ENCODE measurements at regions not wholly inside any gene's neighbourhood (a gene's known extent, or its start where the extent isn't known, plus 50 kb on each side); places are given as distances from the start of the nearest gene placed in this dataset.

GRCh38 chr6:156313037-156313436 is 464.1 kb upstream of the ARID1B start:
- H2AFZ ChIP-seq (ENCODE audit: low read length), result no peak overlapping the region
- H3K4me1 ChIP-seq (ENCODE audit: insufficient read depth, low read length, poor library complexity, severe bottlenecking), result no peaks in the 10 kb centered on the region
- no peak overlapping the region for H3K4me2 ChIP-seq (ENCODE audit: low read length)
- ChIA-PET CTCF (ENCODE audit: unreplicated experiment) (no interaction called here), POLR2A (interaction anchor here (1.1 kb wide), 1 partner anchor 24 kb away, joined by 4 read pairs; no protein-coding TSS in a partner anchor)
- H3K36me3 ChIP-seq (ENCODE audit: insufficient read depth, low read length), result no peaks in the 10 kb centered on the region
- no peak overlapping the region for H3K4me3 ChIP-seq (ENCODE audit: low read depth, low read length, poor library complexity, severe bottlenecking)
- H3K79me2 ChIP-seq (ENCODE audit: insufficient read depth, low read depth, low read length), result no peaks in the 10 kb centered on the region
- BruUV-seq (replicated peaks), result no TSS peak
- no peak for DNase-seq (ENCODE audit: low spot score)
- H3K27ac ChIP-seq (ENCODE audit: low read depth, low read length, poor library complexity, severe bottlenecking), result no peak overlapping the region
- H3K9me2 ChIP-seq (ENCODE audit: insufficient read depth, low read length), result no peaks in the 10 kb centered on the region
- intact Hi-C loops (cut with micrococcal nuclease; ENCODE audit: unreplicated experiment), result no loop called here
- H4K20me1 ChIP-seq (ENCODE audit: insufficient read depth, low read length), result no peaks in the 10 kb centered on the region
- TF ChIP-seq EZH2phosphoT487 (IDR thresholded peaks at IDR 0.05; ENCODE audit: borderline replicate concordance, low read depth, low read length) (no peak), CTCF (conservative IDR thresholded peaks at IDR 0.05; ENCODE audit: low read length) (no peak)
- no peaks in the 10 kb centered on the region for H3K9me3 ChIP-seq (ENCODE audit: low read length)

GRCh38 chr6:156311291-156311690 is 465.9 kb upstream of the ARID1B start:
- H3K4me3 ChIP-seq (ENCODE audit: low read depth, low read length, poor library complexity, severe bottlenecking), result no peak overlapping the region
- H3K4me2 ChIP-seq (ENCODE audit: low read length), result no peak overlapping the region
- H3K27ac ChIP-seq (ENCODE audit: low read depth, low read length, poor library complexity, severe bottlenecking), result no peak overlapping the region
- H4K20me1 ChIP-seq (ENCODE audit: insufficient read depth, low read length), result no peaks in the 10 kb centered on the region
- POLR2A ChIA-PET, result interaction anchor here (0.5 to 1.2 kb wide), 2 partner anchors 9 to 23 kb away, joined by 4 to 6 read pairs; no protein-coding TSS in a partner anchor
- no peak for TF ChIP-seq CTCF (conservative IDR thresholded peaks at IDR 0.05; ENCODE audit: low read length)
- no peak for TF ChIP-seq EZH2phosphoT487 (IDR thresholded peaks at IDR 0.05; ENCODE audit: borderline replicate concordance, low read depth, low read length)
- no peaks in the 10 kb centered on the region for H3K4me1 ChIP-seq (ENCODE audit: insufficient read depth, low read length, poor library complexity, severe bottlenecking)
- CTCF ChIA-PET (ENCODE audit: unreplicated experiment), result no interaction called here
- no peaks in the 10 kb centered on the region for H3K36me3 ChIP-seq (ENCODE audit: insufficient read depth, low read length)
- no peaks in the 10 kb centered on the region for H3K9me3 ChIP-seq (ENCODE audit: low read length)
- no peak for DNase-seq (ENCODE audit: low spot score)
- no peaks in the 10 kb centered on the region for H3K9me2 ChIP-seq (ENCODE audit: insufficient read depth, low read length)
- intact Hi-C loops (cut with micrococcal nuclease; ENCODE audit: unreplicated experiment), result no loop called here
- no TSS peak for BruUV-seq (replicated peaks)
- H3K79me2 ChIP-seq (ENCODE audit: insufficient read depth, low read depth, low read length), result no peaks in the 10 kb centered on the region
- no peak overlapping the region for H2AFZ ChIP-seq (ENCODE audit: low read length)

GRCh38 chr6:156310701-156311100 is 466.5 kb upstream of the ARID1B start:
- H4K20me1 ChIP-seq (ENCODE audit: insufficient read depth, low read length), result no peaks in the 10 kb centered on the region
- CTCF ChIA-PET (ENCODE audit: unreplicated experiment), result no interaction called here
- no peak for DNase-seq (ENCODE audit: low spot score)
- no peaks in the 10 kb centered on the region for H3K79me2 ChIP-seq (ENCODE audit: insufficient read depth, low read depth, low read length)
- POLR2A ChIA-PET, result interaction anchor here (0.5 to 0.7 kb wide), 4 partner anchors 23 to 1546 kb away, joined by 3 to 4 read pairs (median 4); no protein-coding TSS in a partner anchor
- no peak overlapping the region for H3K4me2 ChIP-seq (ENCODE audit: low read length)
- intact Hi-C loops (cut with micrococcal nuclease; ENCODE audit: unreplicated experiment), result no loop called here
- no peaks in the 10 kb centered on the region for H3K36me3 ChIP-seq (ENCODE audit: insufficient read depth, low read length)
- no peak overlapping the region for H2AFZ ChIP-seq (ENCODE audit: low read length)
- no peaks in the 10 kb centered on the region for H3K9me2 ChIP-seq (ENCODE audit: insufficient read depth, low read length)
- H3K9me3 ChIP-seq (ENCODE audit: low read length), result no peaks in the 10 kb centered on the region
- no peak overlapping the region for H3K27ac ChIP-seq (ENCODE audit: low read depth, low read length, poor library complexity, severe bottlenecking)
- no peak for TF ChIP-seq EZH2phosphoT487 (IDR thresholded peaks at IDR 0.05; ENCODE audit: borderline replicate concordance, low read depth, low read length)
- no peak for TF ChIP-seq CTCF (conservative IDR thresholded peaks at IDR 0.05; ENCODE audit: low read length)
- H3K4me3 ChIP-seq (ENCODE audit: low read depth, low read length, poor library complexity, severe bottlenecking), result no peak overlapping the region
- no peaks in the 10 kb centered on the region for H3K4me1 ChIP-seq (ENCODE audit: insufficient read depth, low read length, poor library complexity, severe bottlenecking)
- no TSS peak for BruUV-seq (replicated peaks)

Measured in OCI-LY7 (cell line).